Peyer's patch (tissue), 4 donors: ENCODE measurements at regions not wholly inside any gene's neighbourhood (a gene's known extent, or its start where the extent isn't known, plus 50 kb on each side); places are given as distances from the start of the nearest gene placed in this dataset.

Experiments used
- DNase-seq, 3 donors: peaks; one replicate each; pipeline ENCODE4 v3.0.0-alpha.2; 2017 to 2019
- H3K27ac ChIP-seq, 4 donors: fragments of 200-600 bp; sonication (generic); one replicate each; pipeline ENCODE4 v1.5.1; 2016 to 2019
- H3K27me3 ChIP-seq, 2 donors: fragments of 200-600 bp; sonication (generic); one replicate each; pipeline ENCODE4 v1.5.1; 2019
- H3K36me3 ChIP-seq, 3 donors: fragments of 200-600 bp; sonication (generic); one replicate each; pipeline ENCODE4 v1.5.1; 2016 to 2019
- H3K4me1 ChIP-seq, 4 donors: fragments of 200-600 bp; sonication (generic); one replicate each; pipeline ENCODE4 v1.5.1; 2016 to 2019
- H3K4me3 ChIP-seq, 4 donors: fragments of 200-600 bp; sonication (generic); 1 replicate in 3 of 4; 2 replicates in 1 of 4; pipeline ENCODE4 v1.5.1; 2016 to 2019; ENCODE audit warnings: mild to moderate bottlenecking in 1 of 4
- H3K9me3 ChIP-seq, 4 donors: fragments of 200-600 bp; sonication (generic); one replicate each; pipeline ENCODE4 v1.5.1; 2016 to 2019; ENCODE audit warnings: mild to moderate bottlenecking in 1 of 4
- CTCF ChIP-seq, 6 experiments: fragments of 450-650 bp in 4 of 6; fragments of 200-600 bp in 2 of 6; sonication (generic) in 1 of 6; IDR thresholded peaks; one replicate each; pipeline ENCODE4 v1.5.1; 2017 to 2019; ENCODE audit warnings: antibody characterized with exemption in 6 of 6, mild to moderate bottlenecking in 3 of 6, moderate library complexity in 1 of 6
- POLR2A ChIP-seq, 2 donors: fragments of 450-650 bp; IDR thresholded peaks; one replicate each; pipeline ENCODE4 v1.5.1; 2017; ENCODE audit warnings: antibody characterized with exemption in 2 of 2, mild to moderate bottlenecking in 2 of 2, moderate library complexity in 2 of 2

GRCh38 chr5:112649882-112650281 lies 87.8 kb upstream of the APC start:
- H3K27ac ChIP-seq = peak overlapping the region in 2 of 4 donors; percentile 58 to 78
- no peak for TF ChIP-seq POLR2A (IDR thresholded peaks at IDR 0.05)
- no peak for TF ChIP-seq CTCF (IDR thresholded peaks at IDR 0.05)
- H3K9me3 ChIP-seq = no peaks in the 10 kb centered on the region
- H3K27me3 ChIP-seq = no peaks in the 10 kb centered on the region
- peak in 2 of 3 donors; percentile 61 to 84 for DNase-seq
- H3K4me3 ChIP-seq = no peak overlapping the region
- peaks cover 0 to 3% (median 0%) of the 10 kb centered on the region in 4 donors for H3K4me1 ChIP-seq
- H3K36me3 ChIP-seq = no peaks in the 10 kb centered on the region

GRCh38 chr5:112653638-112654205 lies 84.0 kb upstream of the APC start:
- Histone ChIP-seq H3K27ac (peak overlapping the region in 2 of 4 donors; percentile 28 to 60), H3K4me3 (no peak overlapping the region)
- DNase-seq = no peak

GRCh38 chr5:112655513-112655912 lies 82.2 kb upstream of the APC start:
- no peaks in the 10 kb centered on the region for H3K36me3 ChIP-seq
- H3K4me3 ChIP-seq = no peak overlapping the region
- no peaks in the 10 kb centered on the region for H3K4me1 ChIP-seq
- no peak for TF ChIP-seq POLR2A (IDR thresholded peaks at IDR 0.05)
- no peak for TF ChIP-seq CTCF (IDR thresholded peaks at IDR 0.05)
- peaks cover 0 to 1% (median 0%) of the 10 kb centered on the region in 4 donors for H3K9me3 ChIP-seq
- no peaks in the 10 kb centered on the region for H3K27me3 ChIP-seq
- DNase-seq = no peak
- no peak overlapping the region for H3K27ac ChIP-seq

More at GRCh38 chr5:112653638-112654205, 84.0 kb upstream of the APC start:
- Histone ChIP-seq H3K36me3 (no peaks in the 10 kb centered on the region), H3K9me3 (no peaks in the 10 kb centered on the region), H3K4me1 (no peaks in the 10 kb centered on the region), H3K27me3 (no peaks in the 10 kb centered on the region)
- TF ChIP-seq CTCF (IDR thresholded peaks at IDR 0.05) = no peak
- TF ChIP-seq POLR2A (IDR thresholded peaks at IDR 0.05) = no peak

- no peaks in the 10 kb centered on the region for H3K4me1 ChIP-seq
- H3K27ac ChIP-seq = no peak overlapping the region
- H3K36me3 ChIP-seq = no peaks in the 10 kb centered on the region
- no peak overlapping the region for H3K4me3 ChIP-seq
- no peaks in the 10 kb centered on the region for H3K27me3 ChIP-seq
- no peak for DNase-seq
- TF ChIP-seq POLR2A (IDR thresholded peaks at IDR 0.05) = no peak
- TF ChIP-seq CTCF (IDR thresholded peaks at IDR 0.05) = no peak
- peaks cover 0 to 3% (median 0%) of the 10 kb centered on the region in 4 donors for H3K9me3 ChIP-seq
These were observed 81.2 kb upstream of the APC start for GRCh38 chr5:112656451-112656850.

GRCh38 chr5:112657804-112658203 lies 79.9 kb upstream of the APC start:
- no peak overlapping the region for H3K4me3 ChIP-seq
- TF ChIP-seq POLR2A (IDR thresholded peaks at IDR 0.05) = no peak
- no peaks in the 10 kb centered on the region for H3K36me3 ChIP-seq
- no peaks in the 10 kb centered on the region for H3K4me1 ChIP-seq
- H3K27me3 ChIP-seq = no peaks in the 10 kb centered on the region
- H3K9me3 ChIP-seq = peaks cover 0 to 3% (median 0%) of the 10 kb centered on the region in 4 donors
- no peak for DNase-seq
- H3K27ac ChIP-seq = no peak overlapping the region

- H3K27ac ChIP-seq = no peak overlapping the region
- no peaks in the 10 kb centered on the region for H3K36me3 ChIP-seq
- H3K4me3 ChIP-seq = no peak overlapping the region
- no peak for DNase-seq
- TF ChIP-seq POLR2A (IDR thresholded peaks at IDR 0.05) = no peak
- TF ChIP-seq CTCF (IDR thresholded peaks at IDR 0.05) = no peak
- H3K9me3 ChIP-seq = peaks cover 0 to 3% (median 0%) of the 10 kb centered on the region in 4 donors
- H3K27me3 ChIP-seq = no peaks in the 10 kb centered on the region
- no peaks in the 10 kb centered on the region for H3K4me1 ChIP-seq
These were observed 77.3 kb upstream of the APC start for GRCh38 chr5:112660359-112660758.
